HAP-1 (cell line): ENCODE measurements at regions not wholly inside any gene's neighbourhood (a gene's known extent, or its start where the extent isn't known, plus 50 kb on each side); places are given as distances from the start of the nearest gene placed in this dataset.

Experiments
- DNase-seq, 2 experiments: peaks; one replicate each; pipeline ENCODE4 v3.0.0-alpha.2; 2016 to 2020; ENCODE audit warnings: low spot score in 2 of 2
- H3K27me3 ChIP-seq: fragments of 250-450 bp; sonication (Bioruptor Pico); 2 replicates; pipeline ENCODE4 v1.5.1; 2020; ENCODE audit warnings: low read depth, mild to moderate bottlenecking, moderate library complexity
- H3K36me3 ChIP-seq: fragments of 250-450 bp; sonication (Bioruptor Pico); replicated peaks from 2 replicates; pipeline ENCODE4 v1.5.1; 2020; ENCODE audit warnings: mild to moderate bottlenecking
- H3K4me1 ChIP-seq: fragments of 250-450 bp; sonication (Bioruptor Pico); 2 replicates; pipeline ENCODE4 v1.5.1; 2020; ENCODE audit warnings: mild to moderate bottlenecking
- H3K4me3 ChIP-seq: fragments of 250-450 bp; sonication (Bioruptor Pico); 2 replicates; pipeline ENCODE4 v1.5.1; 2020; ENCODE audit warnings: mild to moderate bottlenecking, moderate library complexity
- H3K9me3 ChIP-seq: fragments of 250-450 bp; sonication (Bioruptor Pico); 2 replicates; pipeline ENCODE4 v1.5.1; 2020; ENCODE audit warnings: mild to moderate bottlenecking, moderate library complexity
- in situ Hi-C: fragments of 300-500 bp; cut with MboI; formaldehyde crosslinking; loops from 3 replicates; pipeline ENCODE4 v1.14.3; 2020; ENCODE audit warnings: low sequenced_read_pairs, inconsistent platforms, mixed read lengths

DNA sequence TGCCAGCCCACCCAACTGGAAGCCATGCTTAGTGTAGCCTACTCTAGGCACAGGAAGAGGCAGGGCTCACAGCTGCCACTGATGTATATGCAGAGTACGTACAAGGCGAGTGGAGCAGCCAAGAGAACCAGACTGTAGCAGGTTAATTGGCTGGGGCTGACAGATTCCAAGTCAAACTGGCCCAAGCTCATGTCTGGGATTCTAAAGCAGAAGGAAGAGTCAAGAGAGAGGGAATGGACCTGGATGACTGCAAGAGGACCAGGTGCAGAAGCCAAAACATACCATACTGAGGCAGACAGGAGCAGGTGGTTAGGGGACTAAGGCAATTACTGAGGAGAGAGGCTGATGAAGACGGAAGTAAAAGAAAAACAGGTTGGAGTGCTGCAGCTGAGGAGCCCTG is 51.3 kb upstream of the LRRN2 start:
- Histone ChIP-seq H3K27me3 (0 out of 2 replicates have a peak, but pooled peaks cover 2% of the 10 kb centered on the region), H3K4me3 (no peak overlapping the region)
- in situ Hi-C loops, result no loop called here

GRCh38 chr1:204738506-204738905 is 53.0 kb upstream of the LRRN2 start:
- H3K27me3 ChIP-seq, result peaks cover 2% of the 10 kb centered on the region
- no peak for DNase-seq
- in situ Hi-C loops, result no loop called here
- peaks cover 2% of the 10 kb centered on the region; the same call in 1 of the 2 replicates for H3K9me3 ChIP-seq
- no peaks in the 10 kb centered on the region for H3K4me1 ChIP-seq
- no peaks in the 10 kb centered on the region for H3K36me3 ChIP-seq
- H3K4me3 ChIP-seq, result no peak overlapping the region

More for the DNA sequence above, 51.3 kb upstream of the LRRN2 start:
- H3K4me1 ChIP-seq, result no peaks in the 10 kb centered on the region
- no peaks in the 10 kb centered on the region for H3K36me3 ChIP-seq
- peaks cover 2% of the 10 kb centered on the region; the same call in 1 of the 2 replicates for H3K9me3 ChIP-seq
- DNase-seq, result no peak

GRCh38 chr1:204740354-204740753 is 54.8 kb upstream of the LRRN2 start:
- H3K36me3 ChIP-seq, result no peaks in the 10 kb centered on the region
- no peak overlapping the region for H3K4me3 ChIP-seq
- DNase-seq, result no peak
- peaks cover 7% of the 10 kb centered on the region for H3K27me3 ChIP-seq
- in situ Hi-C loops, result no loop called here
- H3K9me3 ChIP-seq, result peaks cover 2% of the 10 kb centered on the region; the same call in 1 of the 2 replicates
- no peaks in the 10 kb centered on the region for H3K4me1 ChIP-seq

DNA sequence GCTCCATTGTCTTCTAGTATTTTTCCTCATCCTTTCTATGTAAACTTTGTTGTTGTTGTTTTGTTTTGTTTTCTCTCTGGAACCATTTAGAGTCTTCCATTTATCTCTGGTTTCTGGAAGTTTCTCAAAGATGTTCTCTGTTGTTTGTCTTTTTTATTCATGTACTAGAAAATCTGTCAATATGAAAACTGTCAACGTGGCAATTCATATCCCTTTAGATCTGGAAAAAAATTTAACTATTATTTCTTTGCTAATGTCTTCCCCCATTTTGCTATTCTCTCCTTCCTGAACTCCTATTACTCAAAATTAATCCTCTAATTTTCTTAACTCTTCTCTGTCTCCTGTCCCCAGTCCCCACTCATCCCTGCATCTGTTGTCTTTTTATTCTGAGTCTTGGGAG is 55.9 kb upstream of the LRRN2 start:
- no peaks in the 10 kb centered on the region for H3K36me3 ChIP-seq
- in situ Hi-C loops, result no loop called here
- peaks cover 7% of the 10 kb centered on the region for H3K27me3 ChIP-seq
- DNase-seq, result no peak
- no peak overlapping the region for H3K4me3 ChIP-seq
- H3K4me1 ChIP-seq, result no peaks in the 10 kb centered on the region
- peaks cover 2% of the 10 kb centered on the region; the same call in 1 of the 2 replicates for H3K9me3 ChIP-seq

GRCh38 chr1:204742676-204743251 is 57.2 kb upstream of the LRRN2 start:
- Histone ChIP-seq H3K9me3 (peaks cover 2% of the 10 kb centered on the region; the same call in 1 of the 2 replicates), H3K36me3 (no peaks in the 10 kb centered on the region), H3K4me3 (no peak overlapping the region), H3K27me3 (peaks cover 7% of the 10 kb centered on the region), H3K4me1 (no peaks in the 10 kb centered on the region)
- in situ Hi-C loops, result no loop called here
- DNase-seq, result no peak

GRCh38 chr1:204744107-204744779 is 58.7 kb upstream of the LRRN2 start:
- Histone ChIP-seq H3K36me3 (no peaks in the 10 kb centered on the region), H3K9me3 (peaks cover 2% of the 10 kb centered on the region; the same call in 1 of the 2 replicates), H3K4me3 (no peak overlapping the region), H3K27me3 (peaks cover 7% of the 10 kb centered on the region), H3K4me1 (no peaks in the 10 kb centered on the region)
- DNase-seq, result no peak
- in situ Hi-C loops, result no loop called here

- no peaks in the 10 kb centered on the region for H3K4me1 ChIP-seq
- peak; percentile 12 to 64 for DNase-seq
- H3K9me3 ChIP-seq, result peaks cover 3% of the 10 kb centered on the region; the same call in 1 of the 2 replicates
- in situ Hi-C loops, result no loop called here
- peaks cover 7% of the 10 kb centered on the region for H3K27me3 ChIP-seq
- H3K4me3 ChIP-seq, result no peak overlapping the region
- no peaks in the 10 kb centered on the region for H3K36me3 ChIP-seq
These were observed 61.4 kb upstream of the LRRN2 start for GRCh38 chr1:204746838-204747442.

DNA sequence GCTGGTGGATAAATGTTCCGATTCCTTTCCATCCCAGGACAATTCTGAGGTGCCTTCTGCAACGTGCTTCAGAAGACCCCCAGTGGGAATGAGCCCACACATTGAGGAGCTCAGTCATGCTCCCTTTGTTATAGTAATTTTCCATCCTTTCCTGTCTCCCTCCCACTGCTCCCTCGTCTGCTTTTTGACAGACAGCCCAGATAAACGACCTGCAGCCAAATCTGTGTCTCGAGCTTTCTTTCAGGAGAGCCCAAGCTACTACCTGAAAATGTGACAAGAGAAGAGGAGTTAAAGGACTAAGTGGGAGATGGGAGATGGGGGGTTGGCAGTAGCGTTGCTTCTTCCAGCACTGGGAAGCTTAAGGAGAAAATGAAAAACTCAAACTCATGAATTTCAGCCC is 65.9 kb upstream of the LRRN2 start:
- no peak for DNase-seq
- H3K9me3 ChIP-seq, result peaks cover 6% of the 10 kb centered on the region; the same call in 1 of the 2 replicates
- no peak overlapping the region for H3K4me3 ChIP-seq
- H3K27me3 ChIP-seq, result no peaks in the 10 kb centered on the region
- in situ Hi-C loops, result no loop called here
- no peaks in the 10 kb centered on the region for H3K36me3 ChIP-seq
- no peaks in the 10 kb centered on the region for H3K4me1 ChIP-seq

DNA sequence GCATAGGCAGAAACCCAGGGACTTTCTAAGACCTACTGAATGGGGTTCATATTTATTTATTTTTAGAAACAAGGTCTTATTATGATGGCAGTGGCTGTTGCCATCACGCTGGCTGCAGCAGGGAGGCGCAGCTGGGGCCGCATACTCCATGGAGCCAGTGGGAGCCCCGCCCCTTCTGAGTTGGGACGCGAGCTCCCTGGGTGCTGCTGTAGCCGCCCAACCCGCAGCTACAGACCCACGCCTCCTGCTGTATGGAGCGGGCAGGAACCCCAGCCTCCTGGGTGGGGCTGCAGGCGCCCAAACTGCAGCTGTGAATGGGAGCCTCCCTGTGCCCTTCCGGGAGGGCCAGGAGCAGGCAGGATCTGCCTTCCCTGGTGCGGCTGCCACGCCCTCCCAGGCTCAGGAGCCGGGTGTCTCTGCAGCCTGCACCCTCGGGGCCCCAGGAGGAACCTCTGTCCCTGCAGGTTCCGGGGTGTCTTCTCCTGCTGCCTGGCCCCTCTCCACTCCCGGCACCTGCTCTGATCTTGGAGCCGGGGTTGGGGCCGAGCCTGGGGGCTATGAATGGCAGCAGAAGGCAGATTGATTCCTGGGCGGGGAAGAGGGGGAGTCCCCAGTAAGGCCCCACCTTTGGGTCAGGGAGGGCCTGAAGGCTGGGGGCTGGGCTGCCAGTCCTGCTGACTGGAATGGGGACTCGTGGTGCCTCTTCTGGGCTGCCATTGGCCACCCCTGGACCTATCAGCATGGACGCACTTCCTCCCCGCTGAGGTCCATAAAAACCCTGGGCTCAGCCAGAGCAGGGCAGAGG is 66.5 kb upstream of the LRRN2 start:
- Histone ChIP-seq H3K4me1 (no peaks in the 10 kb centered on the region), H3K4me3 (no peak overlapping the region), H3K36me3 (no peaks in the 10 kb centered on the region), H3K9me3 (peaks cover 6% of the 10 kb centered on the region; the same call in 1 of the 2 replicates), H3K27me3 (no peaks in the 10 kb centered on the region)
- in situ Hi-C loops, result no loop called here
- peak; percentile 31 to 72 for DNase-seq

- H3K4me3 ChIP-seq, result no peak overlapping the region
- in situ Hi-C loops, result no loop called here
- H3K4me1 ChIP-seq, result no peaks in the 10 kb centered on the region
- no peaks in the 10 kb centered on the region for H3K27me3 ChIP-seq
- peaks cover 6% of the 10 kb centered on the region; the same call in 1 of the 2 replicates for H3K9me3 ChIP-seq
- no peak for DNase-seq
- H3K36me3 ChIP-seq, result no peaks in the 10 kb centered on the region
These were observed 67.1 kb upstream of the LRRN2 start for GRCh38 chr1:204752688-204753040.

DNA sequence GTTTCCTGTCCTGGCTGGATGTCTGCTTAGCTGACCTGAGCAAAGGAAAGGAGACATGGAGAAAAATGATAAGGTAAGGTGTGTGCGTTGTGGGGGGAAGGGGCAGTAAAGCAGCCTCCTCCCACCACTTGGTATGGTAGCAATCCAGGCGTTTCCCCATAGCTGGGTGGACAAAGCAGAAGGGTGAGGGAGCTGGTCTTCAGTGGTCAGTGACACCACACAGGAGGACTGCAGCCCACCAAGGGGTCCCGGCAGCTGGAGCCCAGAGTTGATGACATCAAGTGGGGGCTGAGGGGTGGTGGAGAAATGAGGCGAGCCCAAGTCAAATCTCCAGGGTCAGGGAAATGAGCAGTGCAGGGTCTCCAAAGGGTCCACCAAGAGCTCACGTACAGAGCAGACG is 69.3 kb upstream of the LRRN2 start:
- H3K9me3 ChIP-seq, result peaks cover 3% of the 10 kb centered on the region; the same call in 1 of the 2 replicates
- no peaks in the 10 kb centered on the region for H3K27me3 ChIP-seq
- no peak overlapping the region for H3K4me3 ChIP-seq
- no peaks in the 10 kb centered on the region for H3K36me3 ChIP-seq
- no peaks in the 10 kb centered on the region for H3K4me1 ChIP-seq
- in situ Hi-C loops, result no loop called here
- no peak for DNase-seq

DNA sequence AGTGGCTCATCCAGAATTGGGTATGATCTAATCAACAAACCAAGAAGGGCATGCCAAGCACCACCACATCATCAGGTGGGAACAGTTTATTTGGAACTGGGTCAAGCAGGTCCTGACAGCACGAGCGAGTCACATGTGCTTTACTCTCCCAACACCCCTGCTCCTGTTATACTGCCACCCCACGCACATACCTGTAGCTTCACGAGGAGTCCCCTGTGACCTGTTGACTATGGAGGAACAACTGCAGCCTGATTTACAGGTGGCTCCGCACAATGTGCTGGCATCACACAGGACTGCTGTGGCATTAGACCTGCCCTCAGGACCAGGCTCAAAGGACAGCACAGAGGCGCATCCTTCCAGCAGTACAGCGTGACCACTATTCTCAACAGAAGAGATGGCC is 70.8 kb upstream of the LRRN2 start:
- no peaks in the 10 kb centered on the region for H3K36me3 ChIP-seq
- no peak for DNase-seq
- no peak overlapping the region for H3K4me3 ChIP-seq
- no peaks in the 10 kb centered on the region for H3K27me3 ChIP-seq
- peaks cover 3% of the 10 kb centered on the region; the same call in 1 of the 2 replicates for H3K9me3 ChIP-seq
- H3K4me1 ChIP-seq, result no peaks in the 10 kb centered on the region
- in situ Hi-C loops, result no loop called here

DNA sequence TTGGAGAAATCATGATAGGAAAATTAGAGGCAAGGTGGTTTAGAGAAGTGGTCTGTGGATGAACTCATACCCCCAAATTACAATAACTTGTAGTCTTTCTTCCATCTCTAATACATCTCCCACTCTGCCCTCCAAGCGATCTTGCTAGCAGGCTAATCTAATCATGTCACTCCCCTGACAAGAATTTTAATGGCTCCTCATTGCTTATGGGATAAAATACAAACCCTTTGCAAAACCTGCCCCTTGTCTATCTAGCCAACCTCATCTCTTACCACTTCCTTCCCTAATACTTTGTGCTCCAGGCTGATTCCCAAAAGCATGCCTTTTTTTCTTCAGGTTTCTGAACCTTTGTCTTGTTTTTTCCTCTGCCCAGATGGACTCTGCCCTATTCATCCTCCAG is 71.3 kb upstream of the LRRN2 start:
- H3K9me3 ChIP-seq, result peaks cover 3% of the 10 kb centered on the region; the same call in 1 of the 2 replicates
- no peaks in the 10 kb centered on the region for H3K27me3 ChIP-seq
- no peak overlapping the region for H3K4me3 ChIP-seq
- H3K4me1 ChIP-seq, result no peaks in the 10 kb centered on the region
- in situ Hi-C loops, result no loop called here
- no peaks in the 10 kb centered on the region for H3K36me3 ChIP-seq
- DNase-seq, result no peak
